ENCODE measurements at regions not wholly inside any gene's neighbourhood (a gene's known extent, or its start where the extent isn't known, plus 50 kb on each side); places are given as distances from the start of the nearest gene placed in this dataset.

DNA sequence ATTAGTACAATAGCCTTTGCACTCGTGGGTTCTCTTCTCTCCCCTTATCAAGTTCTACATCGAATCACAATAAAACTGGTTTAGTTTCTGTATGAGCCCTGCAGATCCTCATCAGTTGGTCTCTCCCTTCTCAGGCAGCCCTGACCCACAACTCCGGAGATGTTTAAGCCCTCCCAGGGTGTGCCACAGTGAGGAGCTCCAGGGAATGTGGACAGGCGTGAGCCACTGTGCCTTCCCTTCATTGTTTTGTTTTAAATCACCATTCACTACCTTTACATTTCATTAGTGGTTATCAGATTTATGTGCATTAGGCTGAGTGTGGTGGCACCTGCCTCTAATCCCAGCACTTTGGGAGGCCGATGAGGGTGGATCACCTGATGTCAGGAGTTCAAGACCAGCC, 133.2 kb downstream of the LARP7 start:
- TF ChIP-seq, protein P1, sequence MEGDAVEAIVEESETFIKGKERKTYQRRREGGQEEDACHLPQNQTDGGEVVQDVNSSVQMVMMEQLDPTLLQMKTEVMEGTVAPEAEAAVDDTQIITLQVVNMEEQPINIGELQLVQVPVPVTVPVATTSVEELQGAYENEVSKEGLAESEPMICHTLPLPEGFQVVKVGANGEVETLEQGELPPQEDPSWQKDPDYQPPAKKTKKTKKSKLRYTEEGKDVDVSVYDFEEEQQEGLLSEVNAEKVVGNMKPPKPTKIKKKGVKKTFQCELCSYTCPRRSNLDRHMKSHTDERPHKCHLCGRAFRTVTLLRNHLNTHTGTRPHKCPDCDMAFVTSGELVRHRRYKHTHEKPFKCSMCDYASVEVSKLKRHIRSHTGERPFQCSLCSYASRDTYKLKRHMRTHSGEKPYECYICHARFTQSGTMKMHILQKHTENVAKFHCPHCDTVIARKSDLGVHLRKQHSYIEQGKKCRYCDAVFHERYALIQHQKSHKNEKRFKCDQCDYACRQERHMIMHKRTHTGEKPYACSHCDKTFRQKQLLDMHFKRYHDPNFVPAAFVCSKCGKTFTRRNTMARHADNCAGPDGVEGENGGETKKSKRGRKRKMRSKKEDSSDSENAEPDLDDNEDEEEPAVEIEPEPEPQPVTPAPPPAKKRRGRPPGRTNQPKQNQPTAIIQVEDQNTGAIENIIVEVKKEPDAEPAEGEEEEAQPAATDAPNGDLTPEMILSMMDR (conservative IDR thresholded peaks at IDR 0.05; ENCODE audit: low read depth, low read length), result no peak
- no peak for TF ChIP-seq EZH2 (IDR thresholded peaks at IDR 0.05; ENCODE audit: low read length, unreplicated experiment)

All from PC-3 (cell line).